ENCODE measurements at regions not wholly inside any gene's neighbourhood (a gene's known extent, or its start where the extent isn't known, plus 50 kb on each side); places are given as distances from the start of the nearest gene placed in this dataset.
"Not testable (repeated sequence)": the region's sequence is repeated elsewhere in the genome, so short reads cannot be mapped to it uniquely, and the experiment has no call there.

GRCh38 chr11:50088231-50088630 lies 55.6 kb downstream of the OR4C45 start:
- no peaks in the 10 kb centered on the region for H3K27me3 ChIP-seq (ENCODE audit: control insufficient read depth, insufficient read depth, low read length)
- H3K36me3 ChIP-seq (ENCODE audit: control insufficient read depth, low read depth, low read length), result no peaks in the 10 kb centered on the region
- no peak overlapping the region for H3K9ac ChIP-seq (ENCODE audit: low read length)
- H3K4me1 ChIP-seq (ENCODE audit: control insufficient read depth, low read depth, low read length), result no peaks in the 10 kb centered on the region
- peaks cover 74% of the 10 kb centered on the region for H3K9me3 ChIP-seq (ENCODE audit: control insufficient read depth, low read depth, low read length)
- H3K4me3 ChIP-seq (ENCODE audit: low read length), result no peak overlapping the region
- no peak overlapping the region for H3K27ac ChIP-seq (ENCODE audit: low read length)

- Histone ChIP-seq H3K9me3 (ENCODE audit: control insufficient read depth, low read depth, low read length) (peaks cover 68% of the 10 kb centered on the region), H3K36me3 (ENCODE audit: control insufficient read depth, low read depth, low read length) (no peaks in the 10 kb centered on the region), H3K27me3 (ENCODE audit: control insufficient read depth, insufficient read depth, low read length) (no peaks in the 10 kb centered on the region), H3K4me1 (ENCODE audit: control insufficient read depth, low read depth, low read length) (no peaks in the 10 kb centered on the region), H3K9ac (ENCODE audit: low read length) (no peak overlapping the region), H3K4me3 (ENCODE audit: low read length) (no peak overlapping the region), H3K27ac (ENCODE audit: low read length) (no peak overlapping the region)
Measured at GRCh38 chr11:50098186-50098725, 65.6 kb downstream of the OR4C45 start.

GRCh38 chr11:50102916-50103315 lies 70.2 kb downstream of the OR4C45 start:
- Histone ChIP-seq H3K27me3 (ENCODE audit: control insufficient read depth, insufficient read depth, low read length) (no peaks in the 10 kb centered on the region), H3K4me3 (ENCODE audit: low read length) (no peak overlapping the region), H3K4me1 (ENCODE audit: control insufficient read depth, low read depth, low read length) (no peaks in the 10 kb centered on the region), H3K36me3 (ENCODE audit: control insufficient read depth, low read depth, low read length) (no peaks in the 10 kb centered on the region), H3K9me3 (ENCODE audit: control insufficient read depth, low read depth, low read length) (peaks cover 73% of the 10 kb centered on the region), H3K9ac (ENCODE audit: low read length) (no peak overlapping the region), H3K27ac (ENCODE audit: low read length) (no peak overlapping the region)

GRCh38 chr11:50140686-50141085 lies 108.0 kb downstream of the OR4C45 start:
- H3K4me1 ChIP-seq (ENCODE audit: control insufficient read depth, low read depth, low read length); H3K4me3 ChIP-seq (ENCODE audit: low read length); H3K36me3 ChIP-seq (ENCODE audit: control insufficient read depth, low read depth, low read length); H3K27me3 ChIP-seq (ENCODE audit: control insufficient read depth, insufficient read depth, low read length); H3K27ac ChIP-seq (ENCODE audit: low read length); H3K9ac ChIP-seq (ENCODE audit: low read length): not testable (repeated sequence)
- peaks cover 35% of the 10 kb centered on the region for H3K9me3 ChIP-seq (ENCODE audit: control insufficient read depth, low read depth, low read length)

GRCh38 chr11:50146308-50146707 lies 113.6 kb downstream of the OR4C45 start:
- H3K27me3 ChIP-seq (ENCODE audit: control insufficient read depth, insufficient read depth, low read length); H3K27ac ChIP-seq (ENCODE audit: low read length); H3K36me3 ChIP-seq (ENCODE audit: control insufficient read depth, low read depth, low read length); H3K4me3 ChIP-seq (ENCODE audit: low read length); H3K9ac ChIP-seq (ENCODE audit: low read length); H3K4me1 ChIP-seq (ENCODE audit: control insufficient read depth, low read depth, low read length): not testable (repeated sequence)
- peaks cover 36% of the 10 kb centered on the region for H3K9me3 ChIP-seq (ENCODE audit: control insufficient read depth, low read depth, low read length)

GRCh38 chr11:50147946-50148345 lies 115.3 kb downstream of the OR4C45 start:
- not testable (repeated sequence) for H3K9ac ChIP-seq (ENCODE audit: low read length); H3K36me3 ChIP-seq (ENCODE audit: control insufficient read depth, low read depth, low read length); H3K27me3 ChIP-seq (ENCODE audit: control insufficient read depth, insufficient read depth, low read length); H3K4me3 ChIP-seq (ENCODE audit: low read length); H3K4me1 ChIP-seq (ENCODE audit: control insufficient read depth, low read depth, low read length); H3K27ac ChIP-seq (ENCODE audit: low read length)
- H3K9me3 ChIP-seq (ENCODE audit: control insufficient read depth, low read depth, low read length), result peaks cover 33% of the 10 kb centered on the region

- Histone ChIP-seq H3K36me3 (ENCODE audit: control insufficient read depth, low read depth, low read length) (no peaks in the 10 kb centered on the region), H3K27me3 (ENCODE audit: control insufficient read depth, insufficient read depth, low read length) (no peaks in the 10 kb centered on the region), H3K9me3 (ENCODE audit: control insufficient read depth, low read depth, low read length) (peaks cover 38% of the 10 kb centered on the region), H3K27ac (ENCODE audit: low read length) (no peak overlapping the region), H3K4me1 (ENCODE audit: control insufficient read depth, low read depth, low read length) (no peaks in the 10 kb centered on the region), H3K9ac (ENCODE audit: low read length) (no peak overlapping the region), H3K4me3 (ENCODE audit: low read length) (no peak overlapping the region)
Measured at GRCh38 chr11:50155508-50155907, 122.8 kb downstream of the OR4C45 start.

GRCh38 chr11:50164050-50164449 lies 131.4 kb downstream of the OR4C45 start:
- Histone ChIP-seq H3K9ac (ENCODE audit: low read length) (no peak overlapping the region), H3K27ac (ENCODE audit: low read length) (no peak overlapping the region), H3K9me3 (ENCODE audit: control insufficient read depth, low read depth, low read length) (peaks cover 49% of the 10 kb centered on the region), H3K27me3 (ENCODE audit: control insufficient read depth, insufficient read depth, low read length) (no peaks in the 10 kb centered on the region), H3K36me3 (ENCODE audit: control insufficient read depth, low read depth, low read length) (no peaks in the 10 kb centered on the region), H3K4me3 (ENCODE audit: low read length) (no peak overlapping the region), H3K4me1 (ENCODE audit: control insufficient read depth, low read depth, low read length) (no peaks in the 10 kb centered on the region)

GRCh38 chr11:50169634-50170033 lies 137.0 kb downstream of the OR4C45 start:
- no peaks in the 10 kb centered on the region for H3K36me3 ChIP-seq (ENCODE audit: control insufficient read depth, low read depth, low read length)
- H3K4me3 ChIP-seq (ENCODE audit: low read length), result no peak overlapping the region
- peaks cover 74% of the 10 kb centered on the region for H3K9me3 ChIP-seq (ENCODE audit: control insufficient read depth, low read depth, low read length)

GRCh38 chr11:50170115-50170514 lies 137.4 kb downstream of the OR4C45 start:
- Histone ChIP-seq H3K9me3 (ENCODE audit: control insufficient read depth, low read depth, low read length) (peaks cover 76% of the 10 kb centered on the region), H3K9ac (ENCODE audit: low read length) (no peak overlapping the region), H3K4me3 (ENCODE audit: low read length) (no peak overlapping the region), H3K27me3 (ENCODE audit: control insufficient read depth, insufficient read depth, low read length) (no peaks in the 10 kb centered on the region), H3K27ac (ENCODE audit: low read length) (no peak overlapping the region), H3K4me1 (ENCODE audit: control insufficient read depth, low read depth, low read length) (no peaks in the 10 kb centered on the region), H3K36me3 (ENCODE audit: control insufficient read depth, low read depth, low read length) (no peaks in the 10 kb centered on the region)

More at GRCh38 chr11:50169634-50170033, 137.0 kb downstream of the OR4C45 start:
- Histone ChIP-seq H3K9ac (ENCODE audit: low read length) (no peak overlapping the region), H3K27me3 (ENCODE audit: control insufficient read depth, insufficient read depth, low read length) (no peaks in the 10 kb centered on the region), H3K27ac (ENCODE audit: low read length) (no peak overlapping the region), H3K4me1 (ENCODE audit: control insufficient read depth, low read depth, low read length) (no peaks in the 10 kb centered on the region)

- H3K36me3 ChIP-seq (ENCODE audit: control insufficient read depth, low read depth, low read length), result no peaks in the 10 kb centered on the region
- H3K9me3 ChIP-seq (ENCODE audit: control insufficient read depth, low read depth, low read length), result peaks cover 63% of the 10 kb centered on the region
Measured at GRCh38 chr11:50174189-50174588, 141.5 kb downstream of the OR4C45 start.

GRCh38 chr11:50174975-50175374 lies 142.3 kb downstream of the OR4C45 start:
- no peaks in the 10 kb centered on the region for H3K27me3 ChIP-seq (ENCODE audit: control insufficient read depth, insufficient read depth, low read length)
- H3K4me1 ChIP-seq (ENCODE audit: control insufficient read depth, low read depth, low read length), result no peaks in the 10 kb centered on the region
- H3K9ac ChIP-seq (ENCODE audit: low read length), result no peak overlapping the region
- peaks cover 58% of the 10 kb centered on the region for H3K9me3 ChIP-seq (ENCODE audit: control insufficient read depth, low read depth, low read length)
- no peak overlapping the region for H3K27ac ChIP-seq (ENCODE audit: low read length)
- no peak overlapping the region for H3K4me3 ChIP-seq (ENCODE audit: low read length)
- H3K36me3 ChIP-seq (ENCODE audit: control insufficient read depth, low read depth, low read length), result no peaks in the 10 kb centered on the region

More at GRCh38 chr11:50174189-50174588, 141.5 kb downstream of the OR4C45 start:
- Histone ChIP-seq H3K27ac (ENCODE audit: low read length) (no peak overlapping the region), H3K27me3 (ENCODE audit: control insufficient read depth, insufficient read depth, low read length) (no peaks in the 10 kb centered on the region), H3K9ac (ENCODE audit: low read length) (no peak overlapping the region), H3K4me1 (ENCODE audit: control insufficient read depth, low read depth, low read length) (no peaks in the 10 kb centered on the region), H3K4me3 (ENCODE audit: low read length) (no peak overlapping the region)

All from iPS-18a (cell line).